VCaP (cell line): ENCODE measurements at regions not wholly inside any gene's neighbourhood (a gene's known extent, or its start where the extent isn't known, plus 50 kb on each side); places are given as distances from the start of the nearest gene placed in this dataset.
"Not testable (repeated sequence)": the region's sequence is repeated elsewhere in the genome, so short reads cannot be mapped to it uniquely, and the experiment has no call there.

Experiments
- H3K27ac ChIP-seq: fragments of 450-650 bp; 2 replicates; pipeline ENCODE4 v1.5.1; 2017
- CTCF ChIP-seq: fragments of 450-650 bp; conservative IDR thresholded peaks from 2 replicates; pipeline ENCODE4 v1.5.1; 2017; ENCODE audit warnings: mild to moderate bottlenecking, moderate library complexity

- TF ChIP-seq CTCF = no peak
These were observed 532.2 kb upstream of the AGA start for GRCh38 chr4:177974461-177974860.

GRCh38 chr4:177975315-177975987 lies 533.2 kb upstream of the AGA start:
- no peak for TF ChIP-seq CTCF
- H3K27ac ChIP-seq = no peak overlapping the region; the same call in 1 of the 2 replicates

More at GRCh38 chr4:177974461-177974860, 532.2 kb upstream of the AGA start:
- no peak overlapping the region for H3K27ac ChIP-seq

DNA sequence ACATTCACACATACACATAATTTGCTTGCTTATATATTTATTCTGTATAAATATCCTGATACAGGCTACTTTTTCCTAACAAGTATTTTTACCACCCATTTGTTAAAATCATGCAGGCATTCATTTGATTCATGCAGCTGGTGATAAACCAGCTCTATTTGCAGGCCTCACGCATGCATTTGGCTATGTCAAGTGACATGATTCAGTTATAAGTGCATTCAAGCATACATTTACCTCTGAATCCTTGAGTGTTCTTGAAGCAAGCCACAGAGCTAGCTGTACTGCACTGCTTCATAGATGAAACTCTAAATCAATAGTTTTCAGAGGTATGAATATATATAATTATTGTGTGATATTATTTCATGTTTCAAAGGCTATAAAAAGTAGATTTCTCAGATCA lies 544.0 kb upstream of the AGA start:
- no peak overlapping the region for H3K27ac ChIP-seq
- no peak for TF ChIP-seq CTCF

DNA sequence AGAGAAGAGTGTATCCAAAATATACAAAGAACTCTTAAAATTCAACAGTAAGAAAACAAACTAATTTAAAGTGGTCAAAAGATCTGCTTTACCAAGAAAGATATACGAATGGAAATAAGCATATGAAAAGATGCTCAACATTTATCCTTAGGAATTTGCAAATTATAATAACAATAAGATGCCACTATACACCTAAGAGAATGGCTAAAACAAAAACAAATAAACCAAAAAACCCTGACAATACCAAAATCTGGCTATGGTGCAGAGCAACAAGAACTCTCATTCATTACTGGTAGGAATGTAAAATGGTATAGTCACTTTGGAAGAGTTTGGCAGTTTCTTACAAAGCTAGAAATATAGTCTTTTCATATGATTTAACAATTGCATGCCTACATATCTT lies 545.7 kb upstream of the AGA start:
- H3K27ac ChIP-seq = no peak overlapping the region
- TF ChIP-seq CTCF = no peak

GRCh38 chr4:177989503-177990201 lies 547.4 kb upstream of the AGA start:
- TF ChIP-seq CTCF = no peak
- no peak overlapping the region for H3K27ac ChIP-seq

DNA sequence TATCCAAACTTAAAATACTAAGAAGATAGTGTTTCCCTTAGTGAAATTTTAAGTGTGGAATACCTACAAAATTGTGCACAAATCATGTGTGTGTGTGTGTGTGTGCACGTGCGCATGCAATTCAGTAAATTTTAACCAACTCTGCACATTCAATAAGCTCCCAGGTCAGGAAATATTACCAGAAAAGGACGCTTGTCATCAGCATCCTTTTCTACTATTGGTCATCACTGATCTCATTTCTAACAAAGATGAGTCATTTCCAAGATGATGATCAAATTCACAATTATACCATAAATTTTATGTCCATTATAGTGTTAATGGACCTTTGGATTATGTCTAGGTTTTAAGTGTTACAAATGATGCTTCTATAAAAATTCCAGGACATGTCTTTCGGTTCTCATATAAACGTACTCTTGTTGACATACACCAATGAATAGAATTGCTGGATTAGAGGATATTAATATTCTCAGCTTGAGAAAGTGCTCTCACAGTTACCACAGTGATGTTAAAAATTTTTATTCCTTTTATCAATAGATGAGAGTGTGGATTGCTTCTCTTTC lies 560.9 kb upstream of the AGA start:
- TF ChIP-seq CTCF = no peak
- H3K27ac ChIP-seq = no peak overlapping the region

DNA sequence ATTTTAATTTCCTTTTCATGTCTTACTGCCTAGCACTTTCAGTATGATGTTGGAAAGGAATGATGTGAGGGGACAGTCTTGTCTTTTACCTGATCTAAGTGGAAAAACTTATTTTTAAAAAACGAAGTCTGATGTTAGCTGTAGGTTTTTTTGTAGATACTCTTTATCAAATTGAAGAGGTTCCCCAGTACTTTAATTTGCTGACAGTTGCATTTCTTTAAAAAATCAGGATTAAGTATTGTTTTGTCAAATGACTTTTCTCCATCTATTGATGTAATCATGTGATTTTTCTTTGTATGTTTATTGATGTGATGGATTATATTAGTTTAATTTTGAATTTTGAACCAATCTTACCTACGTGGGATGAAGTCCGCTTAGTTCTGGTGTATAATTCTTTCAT lies 568.4 kb upstream of the AGA start:
- no peak overlapping the region for H3K27ac ChIP-seq
- TF ChIP-seq CTCF = no peak

- H3K27ac ChIP-seq = not testable (repeated sequence)
These were observed 572.8 kb upstream of the AGA start for GRCh38 chr4:178015046-178015445.
